Esophagus squamous epithelium (tissue), 4 donors: ENCODE measurements at regions not wholly inside any gene's neighbourhood (a gene's known extent, or its start where the extent isn't known, plus 50 kb on each side); places are given as distances from the start of the nearest gene placed in this dataset.

Source experiments
- CTCF ChIP-seq, 6 experiments: fragments of 450-650 bp in 4 of 6; fragments of 200-600 bp in 2 of 6; sonication (generic) in 2 of 6; IDR thresholded peaks; one replicate each; pipeline ENCODE4 v1.5.1; 2016 to 2019; ENCODE audit warnings: antibody characterized with exemption in 6 of 6, mild to moderate bottlenecking in 4 of 6, moderate library complexity in 4 of 6
- POLR2A ChIP-seq, 4 donors: fragments of 450-650 bp; IDR thresholded peaks; one replicate each; pipeline ENCODE4 v1.6.1; 2017; ENCODE audit warnings: antibody characterized with exemption in 4 of 4, mild to moderate bottlenecking in 4 of 4, moderate library complexity in 3 of 4

- TF ChIP-seq CTCF (IDR thresholded peaks at IDR 0.05) (no peak), POLR2A (IDR thresholded peaks at IDR 0.05) (no peak)
Measured at GRCh38 chr12:107978641-107979040, 150.4 kb upstream of the WSCD2 start.
